Adrenal gland (tissue), 9 donors: ENCODE measurements at regions not wholly inside any gene's neighbourhood (a gene's known extent, or its start where the extent isn't known, plus 50 kb on each side); places are given as distances from the start of the nearest gene placed in this dataset.

Source experiments
- DNase-seq, 7 donors: peaks; one replicate each; pipeline ENCODE4 v3.0.0-alpha.2; 2019 to 2020
- H3K27ac ChIP-seq, 5 donors: fragments of 200-600 bp; sonication (generic) in 4 of 5; 1 replicate in 3 of 5; 2 replicates in 2 of 5; pipeline versions ENCODE4 v1.5.1 to v1.8.0; 2016 to 2020; ENCODE audit warnings: mild to moderate bottlenecking in 1 of 5
- H3K27me3 ChIP-seq: fragments of 200-600 bp; 2 replicates; pipeline ENCODE4 v1.8.0; 2021
- H3K36me3 ChIP-seq, 2 donors: fragments of 200-600 bp; replicated peaks in 1 of 2; 1 replicate in 1 of 2; 2 replicates in 1 of 2; pipeline versions ENCODE4 v1.5.1 to v1.8.0; 2018 to 2022
- H3K4me1 ChIP-seq, 2 donors: fragments of 200-600 bp; replicated peaks in 1 of 2; 1 replicate in 1 of 2; 2 replicates in 1 of 2; pipeline versions ENCODE4 v1.5.1 to v1.8.0; 2018 to 2021
- H3K4me3 ChIP-seq, 4 donors: fragments of 200-600 bp; sonication (generic) in 3 of 4; one replicate each; pipeline ENCODE4 v1.5.1; 2016 to 2018
- H3K9me3 ChIP-seq, 3 donors: fragments of 200-600 bp; sonication (generic) in 1 of 3; replicated peaks in 1 of 3; 1 replicate in 2 of 3; 2 replicates in 1 of 3; pipeline versions ENCODE4 v1.5.1 to v1.8.0; 2016 to 2021
- CTCF ChIP-seq, 6 experiments: fragments of 450-650 bp in 4 of 6; fragments of 200-600 bp in 2 of 6; sonication (generic) in 1 of 6; IDR thresholded peaks; 1 replicate in 5 of 6; 2 replicates in 1 of 6; pipeline versions ENCODE4 v1.5.1 to v1.8.0; 2016 to 2021; ENCODE audit warnings: antibody characterized with exemption in 6 of 6, mild to moderate bottlenecking in 2 of 6, moderate library complexity in 1 of 6
- POLR2A ChIP-seq, 2 donors: fragments of 450-650 bp; IDR thresholded peaks; one replicate each; pipeline ENCODE4 v1.6.1; 2017; ENCODE audit warnings: antibody characterized with exemption in 2 of 2, mild to moderate bottlenecking in 2 of 2, moderate library complexity in 1 of 2
- WGBS, 4 donors: extraction: QIAGEN DNeasy Blood & Tissue Kit in 2 of 4; methylation state at CpG; one replicate each; pipeline versions ENCODE4 v1.1.5 to v1.1.7; 2013 to 2017; 5-methylcytosine and 5-hydroxymethylcytosine counted together
- intact Hi-C, 2 donors: fragments of 100-400 bp; cut with DNase I; formaldehyde crosslinking; loops; one replicate each; pipeline versions ENCODE4 v1.14.1 to v1.15.0; 2022 to 2023
- donor health status: healthy with polysubstance abuse.
- donor health status: Bipolar disorder and iron deficiency.
- donor health status: DM: yes; HTN: yes; CAD: no.
- donor health status: DM: no; HTN: no; CAD: no.
- donor health status: DM: no; HTN: no; CAD: no.

GRCh38 chr10:64959116-64959515 lies 1437.9 kb downstream of the REEP3 start:
- no peaks in the 10 kb centered on the region for H3K36me3 ChIP-seq
- intact Hi-C loops: no loop called here
- H3K27me3 ChIP-seq: no peaks in the 10 kb centered on the region
- no peaks in the 10 kb centered on the region for H3K9me3 ChIP-seq
- WGBS, 4 donors: 76 to 93% (median 79%) methylated on average over 1 of the region's 1 CpG
- no peak for DNase-seq
- no peak overlapping the region for H3K27ac ChIP-seq
- no peaks in the 10 kb centered on the region for H3K4me1 ChIP-seq
- TF ChIP-seq POLR2A (IDR thresholded peaks at IDR 0.05) (no peak), CTCF (IDR thresholded peaks at IDR 0.05) (no peak)
- no peak overlapping the region for H3K4me3 ChIP-seq

GRCh38 chr10:64959883-64960282 lies 1438.7 kb downstream of the REEP3 start:
- no peak for TF ChIP-seq POLR2A (IDR thresholded peaks at IDR 0.05)
- no peak for TF ChIP-seq CTCF (IDR thresholded peaks at IDR 0.05)

DNA sequence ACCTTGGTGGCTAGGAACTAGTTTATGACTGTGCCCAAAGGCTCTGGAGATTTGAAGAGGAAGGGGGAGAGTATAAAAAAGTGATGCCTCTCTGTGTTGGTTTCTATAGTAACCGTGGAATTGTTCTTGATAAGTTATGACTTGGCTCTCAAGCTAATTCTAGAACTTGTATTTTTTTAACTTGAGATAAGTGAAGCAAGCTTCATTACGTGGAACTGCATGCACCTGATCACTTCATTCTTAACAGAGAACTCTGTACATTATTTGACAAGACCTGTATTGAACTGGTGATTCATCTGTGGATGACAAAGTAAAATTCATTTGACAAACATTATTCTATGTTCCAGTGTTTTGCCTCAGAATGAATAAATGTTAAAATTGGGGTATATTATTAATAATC lies 1452.2 kb downstream of the REEP3 start:
- DNase-seq: no peak
- no peaks in the 10 kb centered on the region for H3K36me3 ChIP-seq
- H3K27me3 ChIP-seq: no peaks in the 10 kb centered on the region
- 31 to 74% (median 58%) methylated on average over 2 of the region's 2 CpGs for WGBS, 4 donors
- TF ChIP-seq POLR2A (IDR thresholded peaks at IDR 0.05) (no peak), CTCF (IDR thresholded peaks at IDR 0.05) (no peak)
- H3K9me3 ChIP-seq: no peaks in the 10 kb centered on the region
- H3K4me3 ChIP-seq: no peak overlapping the region
- intact Hi-C loops: no loop called here
- H3K4me1 ChIP-seq: no peaks in the 10 kb centered on the region
- H3K27ac ChIP-seq: no peak overlapping the region

More at GRCh38 chr10:64959883-64960282, 1438.7 kb downstream of the REEP3 start:
- H3K27ac ChIP-seq: no peak overlapping the region
- H3K4me1 ChIP-seq: no peaks in the 10 kb centered on the region
- intact Hi-C loops: no loop called here
- H3K4me3 ChIP-seq: no peak overlapping the region
- H3K27me3 ChIP-seq: no peaks in the 10 kb centered on the region
- DNase-seq: no peak
- no peaks in the 10 kb centered on the region for H3K36me3 ChIP-seq
- 59 to 70% (median 67%) methylated on average over 2 of the region's 2 CpGs for WGBS, 4 donors
- H3K9me3 ChIP-seq: no peaks in the 10 kb centered on the region

- H3K4me3 ChIP-seq: no peak overlapping the region
- TF ChIP-seq CTCF (IDR thresholded peaks at IDR 0.05) (no peak), POLR2A (IDR thresholded peaks at IDR 0.05) (no peak)
- no peaks in the 10 kb centered on the region for H3K9me3 ChIP-seq
- no peak overlapping the region for H3K27ac ChIP-seq
- WGBS, 4 donors: 69 to 93% (median 78%) methylated on average over 2 of the region's 2 CpGs
- H3K4me1 ChIP-seq: no peaks in the 10 kb centered on the region
- no peaks in the 10 kb centered on the region for H3K36me3 ChIP-seq
- intact Hi-C loops: no loop called here
- no peak for DNase-seq
- H3K27me3 ChIP-seq: no peaks in the 10 kb centered on the region
These were observed 1454.9 kb downstream of the REEP3 start for GRCh38 chr10:64976150-64976549.
